GM18951 (cell line): ENCODE measurements at regions not wholly inside any gene's neighbourhood (a gene's known extent, or its start where the extent isn't known, plus 50 kb on each side); places are given as distances from the start of the nearest gene placed in this dataset.

ENCODE experiments used
- POLR2A ChIP-seq: IDR thresholded peaks from 4 replicates; pipeline ENCODE4 v1.6.1; 2011; ENCODE audit warnings: mild to moderate bottlenecking; ENCODE audit not compliant: insufficient read length, insufficient read depth; ENCODE audit errors: extremely low read depth
- in situ Hi-C: fragments of 300-500 bp; cut with MboI; formaldehyde crosslinking; loops from one replicate; pipeline ENCODE4 v1.12.0; 2022; ENCODE audit warnings: low sequenced_read_pairs, mixed read lengths, inconsistent platforms; ENCODE audit not compliant: unreplicated experiment

DNA sequence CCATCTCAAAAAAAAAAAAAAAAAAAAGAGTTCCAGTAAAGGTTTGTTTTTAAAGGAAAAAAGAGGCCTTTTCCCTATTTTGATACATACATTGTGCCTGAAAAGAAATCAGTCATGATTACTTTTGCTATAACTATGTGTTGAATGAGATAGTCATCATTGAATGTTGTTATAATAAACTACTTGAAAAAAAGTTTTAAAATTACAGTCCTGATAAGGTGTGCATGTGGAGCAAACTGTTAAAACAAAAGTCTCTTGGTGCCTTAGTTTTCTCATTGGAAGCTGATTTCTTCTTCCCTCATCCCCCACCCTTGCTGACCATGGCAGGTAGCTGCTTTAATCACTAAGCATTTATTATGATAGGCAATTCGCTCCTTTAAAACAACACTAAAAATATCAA, 172.3 kb upstream of the TBCA start:
- in situ Hi-C loops, result no loop called here
- TF ChIP-seq POLR2A, result no peak

DNA sequence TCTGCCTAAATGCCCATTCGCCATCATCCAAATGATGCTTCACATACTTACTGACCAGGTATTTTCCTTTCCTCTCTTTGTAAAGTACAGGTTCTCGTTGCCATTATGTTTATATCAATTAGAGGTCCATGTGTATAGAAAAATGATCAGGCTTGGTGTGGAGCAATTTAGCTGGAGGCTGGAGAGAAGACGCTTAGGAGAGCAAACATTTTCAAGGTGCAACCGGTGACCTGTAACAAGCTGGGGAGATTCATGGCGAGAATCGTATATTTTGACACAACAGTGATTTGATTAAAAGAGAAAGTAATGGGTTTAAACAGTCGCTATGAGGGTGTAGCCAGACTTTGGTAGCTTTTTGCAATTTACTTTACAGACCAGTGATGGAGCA, 170.9 kb upstream of the TBCA start:
- in situ Hi-C loops, result no loop called here
- TF ChIP-seq POLR2A, result no peak

DNA sequence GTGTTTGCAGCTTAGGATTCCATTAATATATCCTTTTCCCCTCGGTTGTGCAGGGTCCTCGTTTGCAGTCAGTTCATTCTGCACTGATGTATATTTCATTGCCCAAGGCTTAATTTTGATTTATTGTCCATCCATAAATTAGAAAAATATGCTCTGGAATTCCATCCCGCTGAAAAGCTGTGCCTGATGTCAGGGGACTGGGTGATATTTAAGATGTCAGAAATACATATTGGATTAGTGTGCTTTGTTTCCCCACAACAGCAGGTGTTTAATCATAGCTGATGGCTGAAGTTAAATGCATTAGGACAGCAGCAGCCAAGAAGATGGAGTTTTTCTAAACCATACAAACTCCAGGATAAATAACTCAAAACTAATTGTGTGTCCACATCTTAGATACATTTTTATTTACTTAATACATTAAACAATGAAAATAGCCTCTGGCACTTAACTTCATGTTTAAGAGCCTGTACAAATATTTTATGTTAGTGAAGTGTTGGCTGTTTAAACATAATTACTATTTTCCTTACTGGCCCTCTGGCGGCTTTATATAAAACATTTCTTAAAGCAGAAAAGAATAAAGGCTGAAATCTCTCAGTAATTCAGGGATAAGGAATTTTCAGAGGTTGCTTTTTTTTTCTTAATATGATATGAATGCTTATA, 170.4 kb upstream of the TBCA start:
- TF ChIP-seq POLR2A, result no peak
- in situ Hi-C loops, result no loop called here

DNA sequence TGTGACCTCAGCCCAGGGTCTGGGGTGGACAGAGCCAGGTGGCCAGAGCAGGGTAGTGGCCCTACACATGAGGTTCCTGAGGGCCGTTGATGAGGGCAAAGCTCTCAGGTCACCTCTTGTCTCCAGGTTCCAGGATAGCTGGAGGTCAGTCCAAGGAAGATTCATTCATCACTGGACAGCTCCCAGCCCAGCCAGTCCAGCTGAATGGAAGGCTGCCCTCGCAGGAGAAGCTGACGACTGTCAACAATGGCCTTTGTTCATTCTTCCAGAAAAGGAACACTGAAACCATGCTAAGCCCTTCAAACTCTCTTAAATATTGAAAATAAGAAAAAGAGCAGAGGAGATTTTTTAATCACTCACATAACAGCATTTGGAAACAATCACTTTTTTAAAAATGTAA, 169.7 kb upstream of the TBCA start:
- in situ Hi-C loops, result no loop called here
- no peak for TF ChIP-seq POLR2A

DNA sequence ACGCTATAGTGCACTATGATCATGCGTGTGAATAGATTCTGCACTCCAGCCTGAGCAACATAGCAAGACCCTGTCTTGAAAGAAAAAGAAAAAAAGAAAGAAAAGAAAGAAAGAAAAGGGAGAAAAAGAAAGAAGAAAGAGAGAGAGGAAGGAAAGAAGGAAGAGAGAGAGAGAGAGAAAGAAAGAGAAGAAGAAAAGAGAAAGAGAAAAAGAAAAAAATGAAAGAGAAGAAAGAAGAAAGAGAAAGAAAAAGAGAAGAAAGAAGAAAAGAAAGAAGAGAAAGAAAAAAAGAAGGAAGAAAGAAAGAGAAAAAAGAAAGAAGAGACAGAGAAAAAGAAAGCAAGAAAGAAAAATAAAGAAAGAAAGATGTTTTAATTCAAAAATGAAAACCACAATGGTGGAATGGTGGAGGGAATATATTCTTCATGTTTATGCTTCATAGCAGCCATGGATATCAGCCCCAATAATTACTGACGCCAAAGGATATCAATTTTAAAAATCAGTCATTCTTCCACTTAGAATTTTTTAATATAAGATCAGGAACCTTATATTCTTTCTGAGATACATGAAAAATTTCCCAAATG, 168.7 kb upstream of the TBCA start:
- in situ Hi-C loops, result no loop called here
- TF ChIP-seq POLR2A, result no peak

DNA sequence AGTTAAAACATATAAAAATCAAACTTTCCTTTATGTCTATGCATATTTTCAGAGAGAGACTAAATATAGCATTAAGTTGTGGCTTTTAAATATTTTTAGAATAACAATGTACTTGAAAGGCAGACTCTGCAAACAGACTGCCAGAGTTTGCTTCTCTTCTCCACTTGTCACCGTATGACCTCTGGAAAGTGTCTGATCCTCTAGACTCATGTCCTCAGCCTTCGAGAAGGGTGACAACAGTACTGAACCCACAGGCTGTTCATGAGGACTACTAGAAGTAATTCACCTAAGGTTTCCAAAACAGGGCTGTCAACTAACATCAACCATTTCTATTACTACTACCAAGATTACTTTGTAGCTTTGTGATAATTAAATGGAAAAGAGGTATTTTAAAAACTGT, 167.7 kb upstream of the TBCA start:
- in situ Hi-C loops, result no loop called here
- no peak for TF ChIP-seq POLR2A

DNA sequence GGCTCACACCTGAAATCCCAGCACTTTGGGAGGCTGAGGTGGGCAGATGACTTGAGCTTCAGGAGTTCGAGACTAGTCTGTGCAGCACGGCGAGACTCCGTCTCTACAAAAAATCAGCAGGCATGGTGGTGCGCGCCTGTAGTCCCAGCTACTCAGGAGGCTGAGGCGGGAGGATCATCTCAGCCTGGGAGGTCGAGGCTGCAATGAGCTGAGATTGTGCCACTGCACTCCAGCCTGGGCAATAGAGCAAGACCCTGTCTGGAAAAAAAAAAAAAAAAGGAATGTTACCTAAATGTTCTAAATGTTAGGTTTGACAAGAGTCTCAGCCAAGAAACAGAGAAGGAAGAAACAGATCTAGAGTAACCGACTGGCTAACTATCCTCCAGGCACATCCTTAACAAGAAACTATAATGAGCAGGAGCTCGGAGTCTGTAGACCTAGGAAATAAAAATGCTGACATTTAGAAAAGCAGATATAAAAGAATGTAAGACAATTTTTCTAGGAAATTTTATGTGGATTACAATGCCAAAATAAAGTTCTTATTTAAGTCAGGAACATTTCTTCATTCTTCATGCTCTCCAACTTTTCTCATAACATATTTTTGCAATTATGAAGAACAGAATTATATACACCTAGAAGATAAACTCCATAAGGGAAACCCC, 166.6 kb upstream of the TBCA start:
- in situ Hi-C loops, result no loop called here
- no peak for TF ChIP-seq POLR2A

DNA sequence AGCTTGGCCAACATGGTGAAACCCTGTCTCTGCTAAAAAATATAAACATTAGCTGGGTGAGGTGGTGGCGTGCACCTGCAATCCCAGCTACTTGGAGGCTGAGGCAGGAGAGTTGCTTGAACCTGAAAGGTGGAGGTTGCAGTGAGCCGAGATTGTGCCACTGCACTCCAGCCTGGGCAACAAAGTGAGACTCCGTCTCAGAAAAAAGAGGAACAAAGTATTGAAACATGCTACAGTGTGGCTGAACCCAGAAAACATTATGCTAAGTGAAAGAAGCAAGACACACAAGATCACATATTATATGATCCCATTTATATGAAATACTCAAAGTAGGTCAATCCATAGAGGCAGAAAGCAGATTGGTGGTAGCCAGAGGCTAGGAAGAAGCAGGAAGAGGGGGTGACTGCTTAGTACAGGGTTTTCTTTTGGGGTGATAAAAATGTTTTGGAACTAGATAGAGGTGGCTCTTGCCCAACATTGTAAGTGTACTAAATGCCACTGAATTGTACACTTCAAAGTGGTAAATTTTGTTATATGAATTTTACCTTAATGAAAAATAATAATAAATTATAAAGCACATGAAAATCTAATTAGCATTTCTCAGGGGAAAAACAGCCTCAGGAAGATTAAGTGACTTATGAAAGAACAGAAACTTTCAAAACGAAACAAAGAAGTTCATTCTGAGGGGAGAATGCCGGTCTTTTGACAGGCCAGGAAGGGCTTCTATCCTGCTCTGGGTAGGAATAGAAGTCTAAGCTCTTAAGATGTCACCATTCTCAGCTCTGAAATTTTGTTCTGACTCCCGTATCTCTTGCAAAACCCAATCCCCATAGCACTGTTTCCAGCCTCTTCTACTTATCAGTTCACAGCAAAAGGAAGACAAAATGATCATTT, 161.1 kb upstream of the TBCA start:
- TF ChIP-seq POLR2A, result no peak
- in situ Hi-C loops, result no loop called here

DNA sequence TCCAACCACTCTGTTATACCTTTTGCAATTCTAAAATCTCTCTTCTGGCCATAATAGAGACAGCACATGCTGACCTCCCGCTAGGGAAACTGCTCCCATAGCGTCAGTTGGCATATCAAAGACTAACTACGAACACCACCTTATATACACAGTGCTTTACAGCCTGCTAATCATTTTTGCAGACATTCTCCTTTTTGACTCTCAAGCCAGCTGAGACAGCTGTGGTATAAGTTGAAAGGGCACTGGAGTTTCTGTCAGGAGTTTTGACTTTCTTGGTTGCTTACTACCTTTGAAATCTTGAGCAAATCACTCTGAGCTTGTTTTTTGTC, 160.2 kb upstream of the TBCA start:
- in situ Hi-C loops, result no loop called here
- TF ChIP-seq POLR2A, result no peak

DNA sequence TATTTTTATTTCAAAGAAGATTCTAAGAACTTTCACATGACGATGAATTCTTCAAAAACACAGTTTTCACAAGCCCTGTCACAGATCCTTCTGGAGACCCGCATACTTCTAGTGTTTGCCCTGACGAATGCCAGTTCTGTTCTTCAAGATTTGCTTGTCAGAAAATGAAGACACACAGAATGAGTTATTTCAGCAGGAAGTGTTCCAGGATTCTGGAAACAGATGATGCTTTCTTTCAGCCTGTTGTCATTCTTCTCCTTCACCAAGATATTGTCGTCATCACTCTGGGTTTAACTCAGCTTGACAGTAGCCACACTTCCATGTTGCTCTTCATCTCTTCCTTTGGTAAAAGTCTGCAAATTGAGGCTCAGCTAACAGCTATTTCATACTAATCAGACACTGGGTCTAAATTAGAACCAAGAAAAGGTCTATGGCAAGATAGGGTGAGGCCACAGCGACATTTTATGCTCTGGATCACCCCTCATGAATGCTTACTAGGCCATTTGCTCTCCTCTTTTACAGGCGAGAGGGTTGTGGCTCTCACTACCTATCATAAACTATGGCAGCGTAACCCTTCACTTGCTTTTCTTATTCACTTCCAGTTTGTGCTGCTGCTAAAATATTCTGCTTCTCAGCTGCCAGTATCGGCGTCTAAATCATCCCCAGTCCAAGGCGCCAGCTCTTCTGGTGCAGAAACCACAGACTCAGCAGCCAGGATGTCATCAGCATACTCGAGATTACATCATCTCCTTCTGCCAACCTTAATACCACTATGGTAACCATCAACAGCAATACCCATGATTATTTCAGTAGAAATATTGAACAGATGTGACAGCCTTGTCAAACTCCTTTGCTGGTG, 159.6 kb upstream of the TBCA start:
- no peak for TF ChIP-seq POLR2A
- in situ Hi-C loops, result no loop called here

DNA sequence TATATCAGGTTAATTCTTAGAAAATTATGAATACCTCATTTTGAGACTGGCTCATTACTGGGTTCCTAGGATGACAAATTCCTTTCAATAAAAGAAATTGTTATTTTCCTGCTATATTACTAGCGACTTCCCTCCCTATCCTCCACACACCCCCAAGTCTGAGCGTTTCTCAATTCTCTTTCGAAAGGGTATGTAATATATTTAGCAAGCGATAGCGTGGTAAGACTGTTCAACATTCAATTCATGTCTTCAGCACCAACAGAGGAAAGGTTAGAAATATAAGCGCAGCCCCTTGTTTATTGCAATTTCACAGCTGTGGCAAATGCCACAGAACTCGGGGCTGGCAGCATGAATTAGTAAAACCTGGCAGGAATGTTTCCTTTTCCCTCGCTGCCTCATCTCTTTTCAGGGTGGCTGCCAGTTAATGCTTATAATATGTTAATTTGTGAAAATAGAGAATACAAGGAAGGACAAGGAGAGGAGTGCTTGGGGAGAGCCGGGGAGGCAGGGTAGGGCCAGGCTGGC, 152.7 kb upstream of the TBCA start:
- TF ChIP-seq POLR2A, result no peak
- in situ Hi-C loops, result no loop called here

DNA sequence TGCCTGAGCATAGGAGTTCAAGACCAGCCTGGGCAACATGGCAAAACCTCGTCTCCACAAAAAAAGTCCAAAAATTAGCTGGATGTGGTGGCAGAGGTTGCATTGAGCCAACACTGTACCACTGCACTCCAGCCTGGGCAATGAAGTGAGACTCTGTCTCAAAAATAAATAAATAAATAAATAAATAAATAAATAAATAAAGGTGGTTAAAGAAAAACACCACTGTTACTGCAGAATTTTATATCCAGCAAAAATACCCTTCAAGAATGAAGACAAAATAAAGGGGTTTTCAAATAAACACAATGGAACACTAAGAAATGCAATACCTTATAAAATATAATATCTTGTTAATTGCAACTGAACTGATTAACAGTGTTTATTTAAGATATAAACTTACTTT, 150.2 kb upstream of the TBCA start:
- no peak for TF ChIP-seq POLR2A
- in situ Hi-C loops, result no loop called here
